ENCODE measurements at regions not wholly inside any gene's neighbourhood (a gene's known extent, or its start where the extent isn't known, plus 50 kb on each side); places are given as distances from the start of the nearest gene placed in this dataset.
"Not testable (repeated sequence)": the region's sequence is repeated elsewhere in the genome, so short reads cannot be mapped to it uniquely, and the experiment has no call there.

DNA sequence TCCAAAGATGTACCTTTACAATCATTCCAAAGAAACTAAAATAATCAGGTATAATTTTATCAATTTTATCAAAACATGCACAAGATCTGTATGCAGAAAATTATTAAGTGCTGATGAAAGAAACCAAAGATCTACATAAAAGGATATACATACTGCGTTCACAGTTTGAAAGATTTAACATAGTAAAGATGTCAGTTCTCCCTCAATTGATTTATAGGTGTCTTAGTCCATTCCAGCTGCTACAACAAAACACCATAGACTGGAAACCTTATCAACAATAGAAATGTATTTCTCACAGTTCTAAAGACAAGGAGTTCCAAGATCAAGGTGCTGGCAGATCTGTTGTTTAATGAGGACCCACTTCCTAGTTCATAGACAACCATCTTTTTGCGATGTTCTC lies 189.0 kb upstream of the CCDC54 start:
- no peak for DNase-seq (ENCODE audit: low read depth in 6 of 9, low spot score in 9 of 9)
- no peaks in the 10 kb centered on the region for H3K27me3 ChIP-seq (ENCODE audit: control insufficient read depth in 2 of 2, insufficient read depth in 1 of 2, low read length in 1 of 2)
- H3K4me1 ChIP-seq (ENCODE audit: control insufficient read depth in 2 of 2, insufficient read depth in 2 of 2, low read length in 2 of 2), result no peaks in the 10 kb centered on the region
- H3K4me3 ChIP-seq (ENCODE audit: low read length in 2 of 2), result no peak overlapping the region
- H3K27ac ChIP-seq (ENCODE audit: low read depth in 1 of 2, low read length in 1 of 2), result no peak overlapping the region
- 96% methylated on average over 2 of the region's 2 CpGs for WGBS
- H3K9me3 ChIP-seq (ENCODE audit: control insufficient read depth in 2 of 2, insufficient read depth in 1 of 2, low read length in 1 of 2), result no peaks in the 10 kb centered on the region
- H3K36me3 ChIP-seq (ENCODE audit: control insufficient read depth in 2 of 2, insufficient read depth in 2 of 2, low read length in 1 of 2), result no peaks in the 10 kb centered on the region

DNA sequence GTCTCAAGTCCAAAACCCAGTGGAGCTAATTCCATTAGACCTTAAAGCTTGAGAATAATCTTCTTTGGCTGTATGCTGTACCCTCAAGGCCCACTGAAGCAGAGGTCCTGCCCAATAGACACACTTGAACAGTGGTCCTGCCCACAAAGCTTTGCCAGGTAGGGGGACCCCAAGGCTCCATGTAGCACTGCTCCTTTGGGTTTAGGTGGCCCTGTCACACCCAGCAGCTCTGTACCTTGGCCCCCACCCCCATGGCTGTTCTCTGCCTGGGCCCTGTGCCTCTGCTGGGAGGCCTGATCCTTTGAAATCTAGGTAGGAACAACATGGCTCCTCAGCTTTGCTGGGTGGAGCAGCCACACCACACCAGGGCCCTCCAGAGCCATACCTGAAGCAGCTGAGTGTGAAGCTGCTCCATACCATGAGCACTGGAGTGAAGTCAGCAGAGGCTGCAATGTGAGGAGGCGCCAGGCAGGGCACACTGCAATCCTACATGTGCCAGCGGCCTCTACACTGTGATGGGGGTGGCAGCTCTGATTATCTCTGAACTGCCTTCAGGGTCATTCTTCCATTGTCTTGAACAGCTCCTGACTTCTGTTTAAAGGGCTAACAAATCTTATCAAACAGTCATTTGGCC lies 188.0 kb upstream of the CCDC54 start:
- Histone ChIP-seq H3K27me3 (ENCODE audit: control insufficient read depth in 2 of 2, insufficient read depth in 1 of 2, low read length in 1 of 2) (no peaks in the 10 kb centered on the region), H3K9me3 (ENCODE audit: control insufficient read depth in 2 of 2, insufficient read depth in 1 of 2, low read length in 1 of 2) (no peaks in the 10 kb centered on the region)
- no peak for DNase-seq (ENCODE audit: low read depth in 6 of 9, low spot score in 9 of 9)

DNA sequence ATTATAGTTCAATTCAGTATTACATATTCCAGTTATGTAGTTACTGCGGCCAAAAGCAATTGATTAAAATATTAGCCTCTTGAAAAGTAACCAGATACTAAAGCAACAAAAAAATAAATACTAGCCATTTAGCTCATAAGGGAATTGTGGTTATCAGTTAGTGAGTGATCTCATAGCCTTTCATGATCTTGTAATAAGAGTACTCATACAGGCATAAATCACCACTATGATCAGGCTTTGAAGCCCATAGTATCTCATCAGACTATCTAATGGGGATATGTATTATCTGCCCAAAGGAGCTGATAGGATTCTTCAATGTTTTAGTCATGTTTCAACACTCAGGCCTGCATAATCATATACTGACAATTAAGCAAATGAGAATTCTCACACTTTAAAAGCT lies 184.1 kb upstream of the CCDC54 start:
- 96% methylated on average over 1 of the region's 1 CpG for WGBS

More for the DNA sequence above, 188.0 kb upstream of the CCDC54 start:
- Histone ChIP-seq H3K27ac (ENCODE audit: low read depth in 1 of 2, low read length in 1 of 2) (no peak overlapping the region), H3K4me3 (ENCODE audit: low read length in 2 of 2) (no peak overlapping the region), H3K4me1 (ENCODE audit: control insufficient read depth in 2 of 2, insufficient read depth in 2 of 2, low read length in 2 of 2) (no peaks in the 10 kb centered on the region), H3K36me3 (ENCODE audit: control insufficient read depth in 2 of 2, insufficient read depth in 2 of 2, low read length in 1 of 2) (no peaks in the 10 kb centered on the region)
- 99% methylated on average over 2 of the region's 2 CpGs for WGBS

DNA sequence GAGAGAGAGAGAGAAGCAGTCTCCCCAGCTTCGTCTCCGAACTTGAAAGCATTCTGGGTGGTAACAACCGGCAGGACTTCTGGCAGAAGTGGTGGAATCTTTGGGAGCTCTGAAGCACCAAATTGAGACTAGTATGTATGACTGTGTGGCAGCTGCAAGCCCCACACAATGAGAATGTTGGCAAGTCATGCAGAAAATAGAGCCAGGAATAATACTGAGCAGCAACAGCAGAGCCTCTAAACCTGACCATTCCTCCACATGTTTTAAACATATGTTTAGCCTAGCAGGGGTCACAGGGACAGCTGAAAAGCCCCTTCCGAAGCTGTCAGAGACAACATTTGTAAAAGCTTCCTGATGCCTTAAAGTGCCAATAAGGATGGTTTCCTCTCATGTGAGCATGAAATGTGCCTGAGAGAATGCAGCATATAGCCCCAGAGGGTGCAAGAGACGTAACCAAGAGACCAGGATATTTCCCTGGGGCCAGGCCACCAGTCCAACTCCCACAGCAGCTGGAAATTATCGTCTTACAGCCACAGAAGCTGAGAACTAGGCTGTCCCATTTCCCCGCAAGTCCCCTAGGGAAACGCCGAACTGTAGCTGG lies 178.6 kb upstream of the CCDC54 start:
- Histone ChIP-seq H3K4me3 (ENCODE audit: low read length in 2 of 2) (no peak overlapping the region), H3K36me3 (ENCODE audit: control insufficient read depth in 2 of 2, insufficient read depth in 2 of 2, low read length in 1 of 2) (no peaks in the 10 kb centered on the region), H3K9me3 (ENCODE audit: control insufficient read depth in 2 of 2, insufficient read depth in 1 of 2, low read length in 1 of 2) (no peaks in the 10 kb centered on the region), H3K27ac (ENCODE audit: low read depth in 1 of 2, low read length in 1 of 2) (no peak overlapping the region), H3K4me1 (ENCODE audit: control insufficient read depth in 2 of 2, insufficient read depth in 2 of 2, low read length in 2 of 2) (no peaks in the 10 kb centered on the region), H3K27me3 (ENCODE audit: control insufficient read depth in 2 of 2, insufficient read depth in 1 of 2, low read length in 1 of 2) (no peaks in the 10 kb centered on the region)
- 93% methylated on average over 9 of the region's 9 CpGs for WGBS
- DNase-seq (ENCODE audit: low read depth in 6 of 9, low spot score in 9 of 9), result no peak

More for the DNA sequence above, 184.1 kb upstream of the CCDC54 start:
- Histone ChIP-seq H3K27ac (ENCODE audit: low read depth in 1 of 2, low read length in 1 of 2) (no peak overlapping the region), H3K4me3 (ENCODE audit: low read length in 2 of 2) (no peak overlapping the region), H3K9me3 (ENCODE audit: control insufficient read depth in 2 of 2, insufficient read depth in 1 of 2, low read length in 1 of 2) (no peaks in the 10 kb centered on the region), H3K36me3 (ENCODE audit: control insufficient read depth in 2 of 2, insufficient read depth in 2 of 2, low read length in 1 of 2) (no peaks in the 10 kb centered on the region), H3K27me3 (ENCODE audit: control insufficient read depth in 2 of 2, insufficient read depth in 1 of 2, low read length in 1 of 2) (no peaks in the 10 kb centered on the region), H3K4me1 (ENCODE audit: control insufficient read depth in 2 of 2, insufficient read depth in 2 of 2, low read length in 2 of 2) (no peaks in the 10 kb centered on the region)
- no peak for DNase-seq (ENCODE audit: low read depth in 6 of 9, low spot score in 9 of 9)

GRCh38 chr3:107201146-107201545 lies 176.1 kb upstream of the CCDC54 start:
- WGBS, result 98% methylated on average over 1 of the region's 1 CpG
- Histone ChIP-seq H3K4me1 (ENCODE audit: control insufficient read depth in 2 of 2, insufficient read depth in 2 of 2, low read length in 2 of 2) (no peaks in the 10 kb centered on the region), H3K27me3 (ENCODE audit: control insufficient read depth in 2 of 2, insufficient read depth in 1 of 2, low read length in 1 of 2) (no peaks in the 10 kb centered on the region), H3K4me3 (ENCODE audit: low read length in 2 of 2) (no peak overlapping the region), H3K9me3 (ENCODE audit: control insufficient read depth in 2 of 2, insufficient read depth in 1 of 2, low read length in 1 of 2) (no peaks in the 10 kb centered on the region), H3K27ac (ENCODE audit: low read depth in 1 of 2, low read length in 1 of 2) (no peak overlapping the region), H3K36me3 (ENCODE audit: control insufficient read depth in 2 of 2, insufficient read depth in 2 of 2, low read length in 1 of 2) (no peaks in the 10 kb centered on the region)
- no peak for DNase-seq (ENCODE audit: low read depth in 6 of 9, low spot score in 9 of 9)

DNA sequence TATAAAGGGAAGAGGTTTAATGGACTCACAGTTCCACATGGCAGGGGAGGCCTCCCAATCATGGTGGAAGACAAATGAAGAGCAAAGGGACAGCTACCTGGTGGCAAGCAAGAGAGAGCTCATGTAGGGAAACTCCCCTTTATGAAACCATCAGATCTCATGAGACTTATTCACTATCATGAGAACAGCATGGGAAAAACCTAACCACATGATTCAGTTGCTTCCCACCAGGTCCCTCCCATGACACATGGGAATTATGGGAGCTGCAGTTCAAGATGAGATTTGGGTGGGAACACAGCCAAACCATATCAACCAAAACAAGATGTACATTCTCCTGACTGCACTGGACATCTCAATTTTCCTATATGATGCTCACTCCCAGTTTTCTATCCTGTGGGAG lies 174.4 kb upstream of the CCDC54 start:
- not testable (repeated sequence) for H3K27ac ChIP-seq (ENCODE audit: low read depth in 1 of 2, low read length in 1 of 2); H3K9me3 ChIP-seq (ENCODE audit: control insufficient read depth in 2 of 2, insufficient read depth in 1 of 2, low read length in 1 of 2); H3K27me3 ChIP-seq (ENCODE audit: control insufficient read depth in 2 of 2, insufficient read depth in 1 of 2, low read length in 1 of 2); H3K4me1 ChIP-seq (ENCODE audit: control insufficient read depth in 2 of 2, insufficient read depth in 2 of 2, low read length in 2 of 2); DNase-seq (ENCODE audit: low read depth in 6 of 9, low spot score in 9 of 9); H3K36me3 ChIP-seq (ENCODE audit: control insufficient read depth in 2 of 2, insufficient read depth in 2 of 2, low read length in 1 of 2); H3K4me3 ChIP-seq (ENCODE audit: low read length in 2 of 2)

DNA sequence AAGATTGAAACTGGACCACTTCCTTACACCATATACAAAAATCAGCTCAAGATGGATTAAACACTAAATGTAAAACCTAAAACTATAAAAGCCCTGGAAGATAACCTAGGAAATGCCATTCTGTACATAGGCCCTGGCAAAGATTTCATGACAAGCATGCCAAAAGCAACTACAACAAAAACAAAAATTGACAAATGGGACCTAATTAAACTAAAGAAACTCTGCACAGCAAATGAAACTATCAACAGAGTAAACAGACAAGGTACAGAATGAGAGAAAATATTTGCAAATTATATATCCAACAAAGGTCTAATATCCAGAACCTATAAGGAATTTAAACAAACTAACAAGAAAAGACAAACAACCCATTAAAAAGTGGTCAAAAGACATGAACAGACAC lies 173.1 kb upstream of the CCDC54 start:
- Histone ChIP-seq H3K27me3 (ENCODE audit: control insufficient read depth in 2 of 2, insufficient read depth in 1 of 2, low read length in 1 of 2) (no peaks in the 10 kb centered on the region), H3K4me3 (ENCODE audit: low read length in 2 of 2) (no peak overlapping the region), H3K4me1 (ENCODE audit: control insufficient read depth in 2 of 2, insufficient read depth in 2 of 2, low read length in 2 of 2) (no peaks in the 10 kb centered on the region), H3K27ac (ENCODE audit: low read depth in 1 of 2, low read length in 1 of 2) (no peak overlapping the region), H3K36me3 (ENCODE audit: control insufficient read depth in 2 of 2, insufficient read depth in 2 of 2, low read length in 1 of 2) (no peaks in the 10 kb centered on the region), H3K9me3 (ENCODE audit: control insufficient read depth in 2 of 2, insufficient read depth in 1 of 2, low read length in 1 of 2) (no peaks in the 10 kb centered on the region)
- DNase-seq (ENCODE audit: low read depth in 6 of 9, low spot score in 9 of 9), result no peak

DNA sequence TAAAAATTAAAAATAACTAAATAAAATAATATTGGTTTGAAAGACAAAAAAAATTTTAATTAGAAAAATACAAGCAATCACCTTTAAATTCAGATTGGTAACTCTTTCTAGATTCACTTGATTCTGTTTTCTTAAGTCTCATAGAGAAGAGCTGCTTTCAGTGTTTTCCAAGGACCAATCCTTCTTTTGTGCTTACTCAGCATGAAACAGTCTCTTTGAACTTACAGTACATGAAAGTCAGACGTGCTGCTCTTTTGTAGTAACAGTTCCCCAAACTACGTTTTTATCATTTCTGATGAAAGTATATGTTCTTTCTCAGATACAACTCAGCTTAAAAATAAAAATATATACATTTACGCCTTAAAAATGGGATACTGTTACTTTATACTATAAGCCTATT lies 171.9 kb upstream of the CCDC54 start:
- DNase-seq (ENCODE audit: low read depth in 6 of 9, low spot score in 9 of 9), result no peak
- Histone ChIP-seq H3K4me3 (ENCODE audit: low read length in 2 of 2) (no peak overlapping the region), H3K36me3 (ENCODE audit: control insufficient read depth in 2 of 2, insufficient read depth in 2 of 2, low read length in 1 of 2) (no peaks in the 10 kb centered on the region), H3K4me1 (ENCODE audit: control insufficient read depth in 2 of 2, insufficient read depth in 2 of 2, low read length in 2 of 2) (no peaks in the 10 kb centered on the region), H3K9me3 (ENCODE audit: control insufficient read depth in 2 of 2, insufficient read depth in 1 of 2, low read length in 1 of 2) (no peaks in the 10 kb centered on the region), H3K27me3 (ENCODE audit: control insufficient read depth in 2 of 2, insufficient read depth in 1 of 2, low read length in 1 of 2) (no peaks in the 10 kb centered on the region), H3K27ac (ENCODE audit: low read depth in 1 of 2, low read length in 1 of 2) (no peak overlapping the region)
- WGBS, result 87% methylated on average over 3 of the region's 3 CpGs

GRCh38 chr3:107206141-107206540 lies 171.1 kb upstream of the CCDC54 start:
- H3K4me1 ChIP-seq (ENCODE audit: control insufficient read depth in 2 of 2, insufficient read depth in 2 of 2, low read length in 2 of 2), result no peaks in the 10 kb centered on the region
- H3K27ac ChIP-seq (ENCODE audit: low read depth in 1 of 2, low read length in 1 of 2), result no peak overlapping the region
- DNase-seq (ENCODE audit: low read depth in 6 of 9, low spot score in 9 of 9), result peak in 4 of 9 donors; percentile 4 to 36 (median 8)
- 77% methylated on average over 1 of the region's 1 CpG for WGBS
- no peaks in the 10 kb centered on the region for H3K9me3 ChIP-seq (ENCODE audit: control insufficient read depth in 2 of 2, insufficient read depth in 1 of 2, low read length in 1 of 2)
- H3K4me3 ChIP-seq (ENCODE audit: low read length in 2 of 2), result no peak overlapping the region
- H3K27me3 ChIP-seq (ENCODE audit: control insufficient read depth in 2 of 2, insufficient read depth in 1 of 2, low read length in 1 of 2), result no peaks in the 10 kb centered on the region
- H3K36me3 ChIP-seq (ENCODE audit: control insufficient read depth in 2 of 2, insufficient read depth in 2 of 2, low read length in 1 of 2), result no peaks in the 10 kb centered on the region
